ENCODE measurements at regions not wholly inside any gene's neighbourhood (a gene's known extent, or its start where the extent isn't known, plus 50 kb on each side); places are given as distances from the start of the nearest gene placed in this dataset.
A peak's percentile ranks its signal among the peaks of the same experiment; 100 is the strongest.

DNA sequence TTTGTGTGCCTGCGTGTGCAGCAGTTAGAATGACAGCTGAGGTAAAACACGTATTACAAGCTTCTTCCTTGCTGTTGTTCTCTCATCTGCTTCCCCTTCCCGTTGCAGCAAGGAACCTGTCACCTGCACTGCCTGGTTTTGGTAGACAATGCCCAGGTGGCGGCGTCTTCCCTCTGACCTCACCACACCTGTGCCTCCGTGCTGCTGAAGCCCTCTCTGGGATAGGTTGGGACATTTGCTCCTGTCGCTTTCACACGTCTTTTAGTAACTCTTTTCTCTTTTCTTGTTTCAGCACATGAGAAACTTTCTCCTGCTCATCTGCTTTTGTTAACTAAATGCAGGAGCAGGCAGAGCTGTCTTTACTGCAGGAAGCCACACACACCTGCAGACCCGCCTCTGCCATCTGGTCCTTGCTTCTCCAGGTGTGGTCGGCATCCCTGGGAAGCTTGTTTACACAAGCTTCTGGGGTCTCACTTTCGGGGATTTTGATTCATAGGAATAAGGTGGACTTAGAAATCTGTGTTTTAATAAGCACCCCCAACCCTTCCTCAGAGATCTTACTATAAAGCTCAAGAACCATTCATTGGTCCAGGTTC lies 60.7 kb upstream of the EXOC6 start:
- Histone ChIP-seq H3F3A (ENCODE audit: insufficient read depth) (peaks cover 3% of the 10 kb centered on the region; the same call in 1 of the 2 replicates), H3K79me2 (ENCODE audit: insufficient read depth, low read length) (no peaks in the 10 kb centered on the region), H3K4me2 (ENCODE audit: low read depth, low read length, poor library complexity, severe bottlenecking) (peak overlapping the region; percentile 34), H3K9ac (ENCODE audit: low read length) (no peak overlapping the region), H3K9me3 (ENCODE audit: insufficient read depth, low read length) (no peaks in the 10 kb centered on the region), H4K20me1 (ENCODE audit: low read depth, low read length) (no peaks in the 10 kb centered on the region), H3K4me3 (ENCODE audit: insufficient read depth, low read length, poor library complexity, severe bottlenecking) (no peak overlapping the region), H3K27me3 (ENCODE audit: low read length) (no peaks in the 10 kb centered on the region), H3K36me3 (ENCODE audit: low read length) (no peaks in the 10 kb centered on the region), H2AFZ (ENCODE audit: low read depth, low read length, severe bottlenecking) (no peak overlapping the region), H3K27ac (ENCODE audit: low read depth, low read length) (no peak overlapping the region), H3K9me2 (replicated peaks; ENCODE audit: insufficient read depth, low read length) (no peaks in the 10 kb centered on the region)
- TF ChIP-seq, protein P1, sequence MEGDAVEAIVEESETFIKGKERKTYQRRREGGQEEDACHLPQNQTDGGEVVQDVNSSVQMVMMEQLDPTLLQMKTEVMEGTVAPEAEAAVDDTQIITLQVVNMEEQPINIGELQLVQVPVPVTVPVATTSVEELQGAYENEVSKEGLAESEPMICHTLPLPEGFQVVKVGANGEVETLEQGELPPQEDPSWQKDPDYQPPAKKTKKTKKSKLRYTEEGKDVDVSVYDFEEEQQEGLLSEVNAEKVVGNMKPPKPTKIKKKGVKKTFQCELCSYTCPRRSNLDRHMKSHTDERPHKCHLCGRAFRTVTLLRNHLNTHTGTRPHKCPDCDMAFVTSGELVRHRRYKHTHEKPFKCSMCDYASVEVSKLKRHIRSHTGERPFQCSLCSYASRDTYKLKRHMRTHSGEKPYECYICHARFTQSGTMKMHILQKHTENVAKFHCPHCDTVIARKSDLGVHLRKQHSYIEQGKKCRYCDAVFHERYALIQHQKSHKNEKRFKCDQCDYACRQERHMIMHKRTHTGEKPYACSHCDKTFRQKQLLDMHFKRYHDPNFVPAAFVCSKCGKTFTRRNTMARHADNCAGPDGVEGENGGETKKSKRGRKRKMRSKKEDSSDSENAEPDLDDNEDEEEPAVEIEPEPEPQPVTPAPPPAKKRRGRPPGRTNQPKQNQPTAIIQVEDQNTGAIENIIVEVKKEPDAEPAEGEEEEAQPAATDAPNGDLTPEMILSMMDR (IDR thresholded peaks at IDR 0.05; ENCODE audit: insufficient read depth, low read length, poor library complexity, severe bottlenecking) = no peak
- no peak for TF ChIP-seq EZH2phosphoT487 (conservative IDR thresholded peaks at IDR 0.05; ENCODE audit: low read length)

DNA sequence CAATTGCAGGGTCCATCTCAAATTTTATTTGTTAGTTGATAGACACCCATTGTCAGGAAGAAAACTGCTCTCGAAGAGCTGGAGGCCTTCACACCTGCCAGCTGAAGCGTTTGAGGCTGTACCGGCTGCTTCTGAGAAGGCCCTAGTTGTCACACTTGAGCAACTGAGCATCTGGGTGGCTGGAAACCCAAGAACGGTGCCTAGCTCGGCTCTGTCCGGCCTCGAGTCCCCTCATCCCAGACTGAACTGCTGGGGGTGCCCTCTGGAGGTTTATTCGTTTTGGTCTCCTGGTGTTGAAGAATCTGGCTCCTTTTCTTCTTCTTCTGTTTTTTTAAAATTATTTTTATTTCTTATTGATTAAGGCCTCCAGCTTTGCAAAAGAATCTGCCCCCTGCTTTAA lies 59.3 kb upstream of the EXOC6 start:
- TF ChIP-seq, protein P1 (IDR thresholded peaks at IDR 0.05; ENCODE audit: insufficient read depth, low read length, poor library complexity, severe bottlenecking) = no peak
- no peak for TF ChIP-seq EZH2phosphoT487 (conservative IDR thresholded peaks at IDR 0.05; ENCODE audit: low read length)
- H3K9me3 ChIP-seq (ENCODE audit: insufficient read depth, low read length) = no peaks in the 10 kb centered on the region
- no peak overlapping the region for H3K27ac ChIP-seq (ENCODE audit: low read depth, low read length)
- H3K36me3 ChIP-seq (ENCODE audit: low read length) = no peaks in the 10 kb centered on the region
- H3K9ac ChIP-seq (ENCODE audit: low read length) = no peak overlapping the region
- H3F3A ChIP-seq (ENCODE audit: insufficient read depth) = peaks cover 3% of the 10 kb centered on the region; the same call in 1 of the 2 replicates
- no peak overlapping the region for H3K4me3 ChIP-seq (ENCODE audit: insufficient read depth, low read length, poor library complexity, severe bottlenecking)
- no peak overlapping the region for H2AFZ ChIP-seq (ENCODE audit: low read depth, low read length, severe bottlenecking)
- no peaks in the 10 kb centered on the region for H3K27me3 ChIP-seq (ENCODE audit: low read length)
- H4K20me1 ChIP-seq (ENCODE audit: low read depth, low read length) = no peaks in the 10 kb centered on the region
- no peaks in the 10 kb centered on the region for H3K9me2 ChIP-seq (replicated peaks; ENCODE audit: insufficient read depth, low read length)
- no peak overlapping the region for H3K4me2 ChIP-seq (ENCODE audit: low read depth, low read length, poor library complexity, severe bottlenecking)
- H3K79me2 ChIP-seq (ENCODE audit: insufficient read depth, low read length) = no peaks in the 10 kb centered on the region

DNA sequence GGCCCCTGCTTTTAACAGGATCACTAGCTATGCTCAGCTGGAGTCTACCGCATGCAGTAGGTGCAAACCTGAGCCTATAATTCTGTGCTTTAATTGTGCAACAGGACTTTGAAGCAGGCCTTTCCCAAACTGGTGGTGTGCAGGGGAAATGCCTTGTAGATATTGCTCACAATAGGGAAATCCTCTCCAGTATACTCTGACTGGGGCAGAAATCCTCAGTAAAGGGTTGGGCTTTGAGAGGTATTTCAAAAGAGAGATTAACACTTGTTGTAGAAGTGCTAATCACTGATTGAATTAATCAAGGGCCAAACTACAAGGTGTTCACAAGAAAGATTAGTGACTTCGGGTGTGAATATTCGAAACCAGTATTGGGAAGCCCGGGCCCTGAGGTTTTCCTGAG lies 58.5 kb upstream of the EXOC6 start:
- no peaks in the 10 kb centered on the region for H3K9me2 ChIP-seq (replicated peaks; ENCODE audit: insufficient read depth, low read length)
- TF ChIP-seq, protein P1 (IDR thresholded peaks at IDR 0.05; ENCODE audit: insufficient read depth, low read length, poor library complexity, severe bottlenecking) = no peak
- TF ChIP-seq EZH2phosphoT487 (conservative IDR thresholded peaks at IDR 0.05; ENCODE audit: low read length) = no peak
- no peaks in the 10 kb centered on the region for H3K9me3 ChIP-seq (ENCODE audit: insufficient read depth, low read length)
- no peak overlapping the region for H3K27ac ChIP-seq (ENCODE audit: low read depth, low read length)
- no peaks in the 10 kb centered on the region for H3K36me3 ChIP-seq (ENCODE audit: low read length)
- peaks cover 3% of the 10 kb centered on the region; the same call in 1 of the 2 replicates for H3F3A ChIP-seq (ENCODE audit: insufficient read depth)
- H3K27me3 ChIP-seq (ENCODE audit: low read length) = no peaks in the 10 kb centered on the region
- no peak overlapping the region for H3K4me3 ChIP-seq (ENCODE audit: insufficient read depth, low read length, poor library complexity, severe bottlenecking)
- no peak overlapping the region for H2AFZ ChIP-seq (ENCODE audit: low read depth, low read length, severe bottlenecking)
- no peak overlapping the region for H3K4me2 ChIP-seq (ENCODE audit: low read depth, low read length, poor library complexity, severe bottlenecking)
- H3K79me2 ChIP-seq (ENCODE audit: insufficient read depth, low read length) = no peaks in the 10 kb centered on the region
- H3K9ac ChIP-seq (ENCODE audit: low read length) = no peak overlapping the region
- H4K20me1 ChIP-seq (ENCODE audit: low read depth, low read length) = no peaks in the 10 kb centered on the region
